ENCODE measurements at regions not wholly inside any gene's neighbourhood (a gene's known extent, or its start where the extent isn't known, plus 50 kb on each side); places are given as distances from the start of the nearest gene placed in this dataset.

GRCh38 chr1:61597601-61598000 lies 127.3 kb downstream of the TM2D1 start:
- H3K4me3 Mint-ChIP-seq (ENCODE audit: unreplicated experiment) = no peak overlapping the region
- H3K27ac Mint-ChIP-seq (ENCODE audit: unreplicated experiment) = no peak overlapping the region
- no peaks in the 10 kb centered on the region for H3K27me3 Mint-ChIP-seq (ENCODE audit: unreplicated experiment)
- H3K4me1 Mint-ChIP-seq (ENCODE audit: low read depth, unreplicated experiment) = no peaks in the 10 kb centered on the region
- H3K36me3 Mint-ChIP-seq (ENCODE audit: unreplicated experiment) = peaks cover 5% of the 10 kb centered on the region
- TF ChIP-seq, protein P1, sequence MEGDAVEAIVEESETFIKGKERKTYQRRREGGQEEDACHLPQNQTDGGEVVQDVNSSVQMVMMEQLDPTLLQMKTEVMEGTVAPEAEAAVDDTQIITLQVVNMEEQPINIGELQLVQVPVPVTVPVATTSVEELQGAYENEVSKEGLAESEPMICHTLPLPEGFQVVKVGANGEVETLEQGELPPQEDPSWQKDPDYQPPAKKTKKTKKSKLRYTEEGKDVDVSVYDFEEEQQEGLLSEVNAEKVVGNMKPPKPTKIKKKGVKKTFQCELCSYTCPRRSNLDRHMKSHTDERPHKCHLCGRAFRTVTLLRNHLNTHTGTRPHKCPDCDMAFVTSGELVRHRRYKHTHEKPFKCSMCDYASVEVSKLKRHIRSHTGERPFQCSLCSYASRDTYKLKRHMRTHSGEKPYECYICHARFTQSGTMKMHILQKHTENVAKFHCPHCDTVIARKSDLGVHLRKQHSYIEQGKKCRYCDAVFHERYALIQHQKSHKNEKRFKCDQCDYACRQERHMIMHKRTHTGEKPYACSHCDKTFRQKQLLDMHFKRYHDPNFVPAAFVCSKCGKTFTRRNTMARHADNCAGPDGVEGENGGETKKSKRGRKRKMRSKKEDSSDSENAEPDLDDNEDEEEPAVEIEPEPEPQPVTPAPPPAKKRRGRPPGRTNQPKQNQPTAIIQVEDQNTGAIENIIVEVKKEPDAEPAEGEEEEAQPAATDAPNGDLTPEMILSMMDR (IDR thresholded peaks at IDR 0.05; ENCODE audit: partially characterized antibody, unreplicated experiment) = no peak
- H3K9me3 Mint-ChIP-seq (ENCODE audit: unreplicated experiment) = no peaks in the 10 kb centered on the region
- DNase-seq = no peak

DNA sequence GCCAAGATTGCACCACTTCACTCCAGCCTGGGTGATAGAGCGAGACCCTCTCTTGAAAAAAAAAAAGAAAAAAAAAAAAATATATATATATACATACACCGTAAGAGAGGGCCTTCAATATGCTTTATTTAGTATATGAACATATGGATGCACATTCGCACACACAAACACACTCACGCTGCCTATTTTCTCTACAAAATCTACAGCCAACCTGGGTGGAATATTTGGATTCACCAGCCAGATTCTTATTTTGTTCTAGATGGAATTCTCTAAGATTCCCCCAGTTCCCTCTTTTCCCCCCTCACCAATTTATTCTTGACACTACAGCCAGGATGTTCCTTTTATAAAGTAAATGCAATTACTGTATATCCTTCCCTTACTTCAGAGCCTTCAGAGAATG lies 131.6 kb downstream of the TM2D1 start:
- TF ChIP-seq, protein P1 (IDR thresholded peaks at IDR 0.05; ENCODE audit: partially characterized antibody, unreplicated experiment) = no peak
- DNase-seq = no peak

GRCh38 chr1:61591351-61591750 lies 133.6 kb downstream of the TM2D1 start:
- H3K4me1 Mint-ChIP-seq (ENCODE audit: low read depth, unreplicated experiment) = no peaks in the 10 kb centered on the region
- DNase-seq = no peak
- no peaks in the 10 kb centered on the region for H3K9me3 Mint-ChIP-seq (ENCODE audit: unreplicated experiment)
- H3K36me3 Mint-ChIP-seq (ENCODE audit: unreplicated experiment) = no peaks in the 10 kb centered on the region
- TF ChIP-seq, protein P1 (IDR thresholded peaks at IDR 0.05; ENCODE audit: partially characterized antibody, unreplicated experiment) = no peak
- no peak overlapping the region for H3K27ac Mint-ChIP-seq (ENCODE audit: unreplicated experiment)
- peaks cover under 1% of the 10 kb centered on the region for H3K27me3 Mint-ChIP-seq (ENCODE audit: unreplicated experiment)
- H3K4me3 Mint-ChIP-seq (ENCODE audit: unreplicated experiment) = no peak overlapping the region

More for the DNA sequence above, 131.6 kb downstream of the TM2D1 start:
- H3K4me1 Mint-ChIP-seq (ENCODE audit: low read depth, unreplicated experiment) = no peaks in the 10 kb centered on the region
- peaks cover 5% of the 10 kb centered on the region for H3K36me3 Mint-ChIP-seq (ENCODE audit: unreplicated experiment)
- H3K9me3 Mint-ChIP-seq (ENCODE audit: unreplicated experiment) = no peaks in the 10 kb centered on the region
- no peak overlapping the region for H3K27ac Mint-ChIP-seq (ENCODE audit: unreplicated experiment)
- H3K4me3 Mint-ChIP-seq (ENCODE audit: unreplicated experiment) = no peak overlapping the region
- no peaks in the 10 kb centered on the region for H3K27me3 Mint-ChIP-seq (ENCODE audit: unreplicated experiment)

DNA sequence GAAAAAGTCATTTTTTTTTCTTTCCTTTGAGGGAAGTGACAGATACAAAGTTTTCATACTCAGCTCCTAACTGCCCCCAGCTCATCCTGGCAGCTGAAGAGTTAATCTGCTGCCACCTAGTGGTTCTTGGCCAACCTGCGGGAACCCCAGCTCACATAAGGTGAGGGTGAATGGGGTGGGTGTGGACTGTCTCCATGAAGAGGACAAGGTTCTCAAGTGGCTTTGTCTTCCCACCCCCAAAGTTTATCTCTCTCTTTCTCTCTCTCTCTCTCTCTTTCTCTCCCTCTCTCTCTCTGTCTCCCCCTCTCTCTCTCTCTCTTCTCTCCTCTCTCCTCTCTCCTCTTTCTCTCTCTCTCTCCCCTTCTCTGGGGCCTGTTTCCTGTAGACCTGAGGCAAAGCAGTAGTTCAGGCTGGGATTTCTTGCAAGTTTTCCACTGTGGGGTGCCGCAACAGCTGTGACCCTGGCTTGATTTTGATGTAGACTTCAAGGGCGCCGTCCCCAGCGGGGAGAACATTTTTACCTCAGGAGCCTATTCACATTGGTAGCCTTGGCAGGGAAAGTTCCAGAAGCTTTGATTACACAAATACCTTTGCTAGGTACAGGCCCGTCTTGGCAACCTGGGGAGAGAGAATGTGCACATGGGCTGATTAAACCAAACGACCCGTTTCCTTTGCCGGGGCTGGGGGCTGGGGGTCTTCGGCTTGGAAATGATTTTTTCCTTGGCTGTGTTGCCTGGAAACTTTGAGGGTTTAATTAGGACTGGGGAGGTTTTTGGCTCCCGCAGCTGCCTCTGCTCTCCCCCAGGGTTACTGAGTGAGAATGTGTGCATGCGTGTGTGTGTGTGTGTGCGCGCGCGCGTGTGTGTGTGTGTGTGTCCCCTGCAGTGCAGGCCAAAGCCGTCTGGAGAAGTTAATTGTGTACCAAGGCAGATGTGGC lies 135.9 kb downstream of the TM2D1 start:
- Mint-ChIP-seq H3K4me3 (ENCODE audit: unreplicated experiment) (no peak overlapping the region), H3K4me1 (ENCODE audit: low read depth, unreplicated experiment) (no peaks in the 10 kb centered on the region), H3K27ac (ENCODE audit: unreplicated experiment) (no peak overlapping the region), H3K36me3 (ENCODE audit: unreplicated experiment) (peaks cover under 1% of the 10 kb centered on the region), H3K27me3 (ENCODE audit: unreplicated experiment) (peaks cover 2% of the 10 kb centered on the region), H3K9me3 (ENCODE audit: unreplicated experiment) (no peaks in the 10 kb centered on the region)
- DNase-seq = peak; percentile 81
- TF ChIP-seq, protein P1 (IDR thresholded peaks at IDR 0.05; ENCODE audit: partially characterized antibody, unreplicated experiment) = peak; percentile 80

GRCh38 chr1:61585714-61586113 lies 139.2 kb downstream of the TM2D1 start:
- Mint-ChIP-seq H3K4me3 (ENCODE audit: unreplicated experiment) (no peak overlapping the region), H3K36me3 (ENCODE audit: unreplicated experiment) (peaks cover 3% of the 10 kb centered on the region), H3K9me3 (ENCODE audit: unreplicated experiment) (no peaks in the 10 kb centered on the region), H3K4me1 (ENCODE audit: low read depth, unreplicated experiment) (no peaks in the 10 kb centered on the region), H3K27ac (ENCODE audit: unreplicated experiment) (no peak overlapping the region), H3K27me3 (ENCODE audit: unreplicated experiment) (peaks cover 2% of the 10 kb centered on the region)
- DNase-seq = no peak
- TF ChIP-seq, protein P1 (IDR thresholded peaks at IDR 0.05; ENCODE audit: partially characterized antibody, unreplicated experiment) = no peak
